HG03175 (cell line): ENCODE measurements at regions not wholly inside any gene's neighbourhood (a gene's known extent, or its start where the extent isn't known, plus 50 kb on each side); places are given as distances from the start of the nearest gene placed in this dataset.
"Not testable (repeated sequence)": the region's sequence is repeated elsewhere in the genome, so short reads cannot be mapped to it uniquely, and the experiment has no call there.

ENCODE experiments used
- ATAC-seq: cut with Tn5 transposase; IDR thresholded peaks from one replicate; pipeline ENCODE4 v1.9.1; 2021; ENCODE audit warnings: mild to moderate bottlenecking, moderate library complexity; ENCODE audit not compliant: unreplicated experiment

DNA sequence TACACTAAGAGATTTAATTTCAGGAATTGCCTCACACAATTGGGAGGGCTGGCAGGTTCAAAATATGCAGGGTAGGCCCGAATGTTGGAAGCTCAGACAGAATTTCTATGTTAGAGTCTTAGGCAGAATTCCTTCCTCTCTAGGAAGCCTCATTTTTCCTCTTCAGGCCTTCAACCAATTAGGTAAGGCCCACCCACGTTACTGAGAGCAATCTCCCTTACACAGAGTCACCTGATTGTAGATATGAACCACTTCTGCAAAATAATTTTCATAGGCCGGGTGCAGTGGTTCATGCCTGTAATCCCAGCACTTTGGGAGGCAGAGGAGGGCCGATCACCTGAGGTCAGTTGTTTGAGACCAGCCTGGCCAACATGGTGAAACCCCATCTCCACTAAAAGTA lies 50.2 kb upstream of the HIVEP1 start:
- ATAC-seq = no peak

DNA sequence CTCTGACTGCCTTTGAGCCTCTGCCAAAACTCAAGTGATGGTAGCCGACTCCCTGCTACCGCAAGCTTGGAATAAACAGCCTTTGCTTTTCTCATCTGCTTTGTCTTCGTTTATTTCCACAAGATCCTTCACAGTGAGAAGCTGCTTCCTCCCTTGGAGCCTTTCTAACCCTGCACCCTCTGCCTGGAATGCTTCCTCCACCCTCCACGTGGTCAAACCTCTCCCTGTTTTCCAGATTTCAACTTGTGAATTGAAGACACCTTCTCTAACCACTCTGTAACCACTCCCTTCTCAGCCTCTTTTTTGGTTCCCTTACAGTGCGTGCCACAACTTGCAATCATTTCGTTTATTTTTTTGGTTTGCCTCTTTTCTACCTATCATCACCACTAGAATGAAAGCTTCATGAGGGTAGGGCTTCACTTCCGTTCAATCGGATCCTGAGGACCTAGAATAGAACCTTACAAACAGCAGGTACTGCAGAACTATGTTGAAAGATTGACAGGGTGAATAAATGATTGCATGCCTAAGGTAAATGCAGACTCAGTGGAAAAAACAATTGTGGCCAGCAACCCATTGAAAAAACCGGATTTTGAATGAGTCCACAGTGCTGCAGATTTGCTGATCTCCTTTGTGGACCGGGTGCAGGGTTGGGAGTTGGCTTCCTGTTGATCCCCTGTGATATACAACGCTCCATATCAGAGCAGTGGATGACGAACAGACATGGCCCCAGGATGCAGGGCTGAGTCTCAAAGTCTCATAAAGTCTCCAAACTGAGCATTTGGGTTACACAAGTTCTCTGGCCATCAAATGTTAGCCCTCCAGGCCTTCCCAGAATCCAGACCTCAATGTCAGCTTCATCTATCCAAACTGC lies 51.0 kb upstream of the HIVEP1 start:
- no peak for ATAC-seq

DNA sequence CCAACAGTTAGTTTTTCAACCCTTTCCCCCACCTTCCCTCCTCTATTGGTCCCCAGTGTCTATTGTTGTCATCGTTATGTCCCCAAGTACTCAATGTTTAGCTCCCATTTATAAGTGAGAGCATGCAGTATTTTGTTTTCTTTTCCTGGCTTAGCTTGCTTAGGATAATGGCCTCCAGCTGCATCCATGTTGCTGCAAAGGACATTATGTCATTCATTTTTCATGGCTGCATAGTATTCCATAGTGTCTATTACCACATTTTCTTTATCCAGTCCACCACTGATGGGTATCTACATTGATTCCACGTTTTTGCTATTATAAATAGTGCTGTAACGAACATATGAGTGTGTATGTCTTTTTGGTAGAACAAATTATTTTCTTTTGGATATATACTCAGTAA lies 55.3 kb upstream of the HIVEP1 start:
- no peak for ATAC-seq

DNA sequence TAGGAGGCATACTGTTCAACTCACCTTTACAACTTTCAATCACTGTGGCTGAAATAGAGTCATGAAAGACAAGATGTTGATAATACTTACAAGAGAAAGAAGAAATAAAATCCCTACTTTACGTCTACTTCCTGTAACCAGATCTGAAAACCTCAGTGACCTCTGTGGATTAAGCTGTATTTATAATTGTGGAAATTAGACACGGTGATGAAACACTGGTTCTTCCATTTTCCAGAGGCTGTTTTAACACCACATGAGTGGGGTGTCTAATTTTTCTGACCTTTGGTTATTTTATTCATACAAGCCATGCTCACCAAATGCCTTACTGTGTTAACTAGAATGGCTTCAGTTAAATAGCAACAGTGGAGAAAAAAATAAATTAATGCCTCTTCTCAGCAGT lies 58.5 kb upstream of the HIVEP1 start:
- no peak for ATAC-seq

DNA sequence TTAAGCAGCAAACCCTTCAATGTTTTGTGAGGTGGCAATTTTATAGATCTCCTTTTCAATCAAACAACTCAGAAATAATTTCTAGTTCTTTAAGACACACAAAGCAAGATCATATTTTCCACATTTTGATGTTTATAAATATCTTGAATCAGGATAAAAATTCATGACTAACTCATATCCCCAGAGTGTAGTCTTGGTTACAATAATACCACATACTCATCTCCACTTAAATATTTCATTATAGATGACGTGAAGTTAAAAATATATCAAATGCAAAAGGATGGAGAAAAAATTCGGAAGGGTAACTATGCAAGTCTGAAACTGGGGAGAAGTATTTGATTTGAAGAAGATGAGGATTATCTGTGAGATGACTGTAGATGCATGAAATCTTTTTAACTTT lies 59.8 kb upstream of the HIVEP1 start:
- no peak for ATAC-seq

DNA sequence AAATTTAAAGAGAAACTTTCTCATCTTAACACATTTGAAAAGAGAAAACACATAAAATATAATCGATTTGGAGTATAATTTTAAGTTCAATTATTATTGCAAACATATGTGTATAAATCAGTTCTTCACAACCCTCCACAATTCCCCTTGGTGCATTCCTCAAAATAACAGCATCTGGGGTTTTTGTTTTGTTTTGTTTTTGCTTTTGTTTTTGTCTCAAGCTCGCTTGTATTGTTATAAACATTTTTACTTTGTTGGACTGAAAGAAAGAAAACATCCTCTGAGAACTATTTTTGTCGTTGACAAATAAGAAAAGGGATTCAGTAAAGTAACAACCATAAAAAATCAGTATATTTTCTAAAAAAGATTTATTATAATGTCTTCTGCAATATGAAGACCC lies 60.2 kb upstream of the HIVEP1 start:
- ATAC-seq = no peak

DNA sequence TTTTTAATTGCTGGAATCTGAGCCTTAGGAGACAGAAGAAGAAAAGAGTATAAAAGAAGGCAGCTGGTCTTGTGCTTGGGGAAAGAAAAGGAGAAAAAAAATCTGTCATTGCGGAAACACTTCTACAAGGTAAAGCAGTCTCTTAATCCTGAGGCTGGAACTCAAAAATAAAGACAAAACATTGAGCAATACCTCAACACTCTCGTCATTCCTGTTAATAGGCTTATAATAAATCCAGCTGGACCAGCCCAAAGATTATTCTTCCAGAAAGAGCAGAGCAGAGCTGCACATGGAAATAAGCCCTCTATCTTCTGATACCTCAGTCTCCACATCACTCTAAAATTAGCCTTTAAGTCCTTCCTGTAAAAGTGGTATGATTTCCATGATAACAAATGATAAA lies 62.0 kb upstream of the HIVEP1 start:
- ATAC-seq = no peak

DNA sequence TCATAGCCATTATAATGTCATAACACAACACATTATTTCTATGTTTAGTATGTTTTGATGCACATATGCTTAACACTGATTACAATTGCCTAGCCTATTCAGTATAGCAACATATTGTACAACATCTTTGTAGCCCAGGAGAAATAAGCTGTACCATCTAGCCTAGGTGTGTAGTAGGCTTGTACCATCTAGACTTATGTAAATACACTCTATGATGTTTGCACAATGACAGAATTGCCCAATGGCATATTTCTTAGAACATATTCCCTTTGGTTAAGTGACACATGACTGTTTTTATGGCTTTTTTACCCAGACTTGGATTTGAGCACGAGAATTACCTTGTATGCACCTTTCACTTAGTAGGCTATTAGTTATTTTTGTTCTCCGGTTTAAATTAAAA lies 64.5 kb upstream of the HIVEP1 start:
- ATAC-seq = no peak

DNA sequence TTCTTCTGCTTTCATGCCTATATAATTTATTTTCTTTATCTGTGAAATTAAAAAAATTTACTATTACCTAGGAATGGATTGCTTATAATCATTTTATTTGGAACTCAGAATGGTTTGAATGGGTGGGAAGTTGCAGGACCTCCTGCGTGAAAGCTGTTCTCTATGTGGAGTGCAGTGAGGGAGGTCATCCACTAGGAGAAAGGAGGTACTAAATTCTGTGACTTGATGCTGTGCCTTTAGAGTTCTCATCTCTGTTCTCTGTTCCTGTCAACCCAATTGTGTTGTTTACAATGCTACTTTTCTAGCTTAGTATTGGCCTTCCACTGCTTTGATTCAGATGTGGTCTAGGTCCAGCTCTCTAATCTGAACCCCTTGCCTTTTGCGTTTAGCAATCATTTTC lies 65.0 kb upstream of the HIVEP1 start:
- ATAC-seq = no peak

DNA sequence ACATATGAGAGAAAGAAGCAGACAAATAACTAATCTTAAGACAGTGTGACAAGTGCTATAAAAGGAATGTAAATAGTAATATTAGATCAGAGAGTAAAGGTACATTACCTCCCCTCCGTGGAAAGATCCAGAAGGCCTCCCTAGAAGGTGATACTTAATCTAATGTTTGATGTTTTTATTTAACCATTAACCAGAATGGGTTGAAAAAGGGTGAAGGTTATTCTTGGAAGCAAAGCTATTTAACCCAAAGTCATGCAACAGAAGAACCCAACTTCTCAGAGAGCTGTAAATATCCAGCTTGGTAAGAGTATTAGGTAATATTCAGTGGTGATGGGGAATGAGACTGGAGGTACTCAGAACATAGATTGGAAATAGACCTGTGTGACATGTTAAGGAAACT lies 68.0 kb upstream of the HIVEP1 start:
- no peak for ATAC-seq

DNA sequence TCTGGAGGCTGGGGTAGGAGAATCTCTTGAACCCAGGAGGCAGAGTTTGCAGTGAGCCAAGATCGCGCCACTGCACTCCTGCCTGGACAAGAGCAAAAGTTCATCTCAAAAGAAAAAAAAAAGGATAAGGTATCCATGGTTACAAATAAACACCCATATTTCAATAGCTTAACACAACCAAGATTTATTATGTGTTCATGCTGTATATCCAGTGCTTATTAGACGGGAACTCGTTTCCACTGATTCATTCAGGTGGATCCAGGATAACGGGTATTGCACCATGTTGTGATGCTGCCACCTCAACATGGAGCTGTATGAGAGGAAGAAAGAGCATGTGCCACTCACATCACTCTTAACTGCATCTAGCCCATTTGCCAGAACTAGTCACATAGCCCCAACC lies 69.1 kb upstream of the HIVEP1 start:
- ATAC-seq = no peak

DNA sequence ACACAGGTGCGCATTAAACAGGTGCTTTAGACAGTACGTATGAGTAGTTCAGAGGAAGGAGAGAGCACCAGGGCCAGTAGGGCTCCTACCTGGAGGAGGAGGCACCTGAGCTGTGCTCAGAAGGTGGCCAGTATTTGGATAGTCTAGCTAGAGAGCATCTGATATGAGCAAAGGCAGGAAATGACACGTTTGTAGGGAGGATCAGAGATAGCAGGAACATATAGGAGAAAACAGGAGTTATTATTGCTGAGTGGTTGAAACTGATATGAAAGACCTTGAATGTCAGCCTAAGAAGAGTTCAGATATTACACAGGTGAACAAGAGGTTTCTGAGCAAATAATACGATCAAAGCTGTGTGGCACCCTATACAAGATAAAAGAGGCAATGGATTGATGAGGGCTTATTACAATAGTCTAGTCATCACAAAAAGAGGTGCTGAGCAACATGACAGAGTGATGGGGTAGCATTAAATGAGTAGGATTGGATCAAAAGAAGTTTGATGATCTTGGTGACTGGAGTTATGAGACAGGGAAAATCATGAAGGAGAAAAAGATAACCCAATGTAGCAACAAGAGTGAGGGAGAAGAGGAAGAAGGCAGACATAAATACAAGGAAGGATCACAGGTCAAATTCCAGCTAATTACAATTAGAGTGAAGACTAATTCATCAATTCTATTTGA lies 69.8 kb upstream of the HIVEP1 start:
- ATAC-seq = no peak

DNA sequence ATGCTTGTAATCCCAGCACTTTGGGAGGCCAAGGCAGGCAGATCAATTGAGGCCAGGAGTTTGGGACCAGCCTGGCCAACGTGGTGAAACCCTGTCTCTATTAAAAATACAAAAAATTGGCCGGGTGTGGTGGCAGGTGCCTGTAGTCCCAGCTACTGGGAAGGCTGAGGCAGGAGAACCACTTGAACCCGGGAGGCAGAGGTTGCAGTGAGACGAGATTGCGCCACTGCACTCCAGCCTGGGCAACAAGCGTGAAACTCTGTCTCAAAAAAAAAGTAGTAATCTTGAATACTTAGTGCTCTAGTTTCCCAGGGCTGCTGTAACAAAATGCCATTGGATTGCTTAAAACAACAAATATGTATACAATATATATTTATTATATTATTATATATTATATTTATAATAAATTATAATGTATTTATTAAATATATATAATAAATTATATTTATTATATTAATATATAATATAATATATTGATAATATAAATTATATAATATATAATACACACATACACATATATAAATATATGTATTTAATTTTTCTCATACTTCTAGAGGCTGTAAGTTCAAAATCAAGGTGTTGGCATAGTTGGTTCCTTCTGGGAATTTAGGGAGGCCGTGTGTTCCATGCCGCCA lies 71.5 kb upstream of the HIVEP1 start:
- ATAC-seq = not testable (repeated sequence)

DNA sequence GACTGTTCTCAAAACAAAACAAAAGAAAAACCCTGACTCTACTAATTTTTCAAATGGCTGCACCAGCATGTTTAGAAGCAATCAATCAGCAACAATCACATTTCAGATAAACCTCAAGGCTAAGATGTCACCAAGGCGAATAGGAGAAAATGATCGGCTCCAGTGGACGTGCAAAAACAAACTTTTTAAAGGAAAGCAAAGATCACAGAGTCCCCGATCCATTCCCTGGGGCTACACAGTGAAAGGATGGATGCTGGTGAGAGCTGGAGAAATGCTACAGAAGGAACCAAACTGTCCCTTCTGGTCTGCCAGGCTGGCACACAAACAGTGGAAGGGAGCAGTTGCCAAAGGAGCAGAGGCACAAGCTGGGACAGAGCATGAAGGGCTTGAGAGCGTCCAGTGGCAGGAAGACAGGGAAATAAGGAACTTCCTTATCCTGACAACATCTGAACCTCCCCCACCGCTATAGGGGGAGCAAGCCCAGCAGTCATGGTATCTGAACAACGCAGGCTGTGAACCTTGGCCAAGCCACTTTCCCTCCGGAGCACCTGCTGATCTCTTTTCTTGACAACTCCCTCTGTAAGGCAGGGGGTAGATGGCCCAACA lies 73.7 kb upstream of the HIVEP1 start:
- no peak for ATAC-seq

DNA sequence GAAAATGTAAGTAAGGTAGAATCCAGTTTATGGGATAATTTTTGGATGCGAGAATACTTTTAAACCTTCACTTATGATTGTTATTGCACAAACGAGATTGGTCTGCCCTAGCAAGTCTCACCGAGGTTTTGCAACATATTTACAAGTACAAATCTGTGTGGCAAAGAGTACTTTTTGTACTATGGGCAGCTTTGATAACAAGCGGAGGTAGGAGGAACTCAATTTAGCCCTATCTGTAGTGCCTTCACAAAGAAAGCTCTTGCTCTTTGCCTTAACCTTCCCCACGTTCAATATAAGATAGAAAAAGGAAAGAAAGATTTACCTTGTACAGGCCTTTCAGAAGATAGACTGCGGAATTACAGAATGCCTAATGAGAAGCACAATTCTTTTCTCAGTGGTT lies 77.5 kb upstream of the HIVEP1 start:
- no peak for ATAC-seq

DNA sequence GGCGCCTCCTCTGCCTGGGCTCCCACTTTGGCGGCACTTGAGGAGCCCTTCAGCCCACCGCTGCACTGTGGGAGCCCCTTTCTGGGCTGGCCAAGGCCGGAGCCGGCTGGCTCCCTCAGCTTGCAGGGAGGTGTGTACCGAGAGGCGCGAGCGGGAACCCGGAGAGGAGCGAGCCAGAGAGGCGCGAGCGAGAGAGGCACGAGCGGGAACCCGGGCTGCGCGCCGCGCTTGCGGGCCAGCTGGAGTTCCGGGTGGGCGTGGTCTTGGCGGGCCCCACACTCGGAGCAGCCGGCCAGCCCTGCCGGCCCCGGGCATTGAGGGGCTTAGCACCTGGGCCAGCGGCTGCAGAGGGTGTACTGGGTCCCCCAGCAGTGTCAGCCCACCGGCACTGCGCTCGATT lies 79.2 kb upstream of the HIVEP1 start:
- ATAC-seq = not testable (repeated sequence)

DNA sequence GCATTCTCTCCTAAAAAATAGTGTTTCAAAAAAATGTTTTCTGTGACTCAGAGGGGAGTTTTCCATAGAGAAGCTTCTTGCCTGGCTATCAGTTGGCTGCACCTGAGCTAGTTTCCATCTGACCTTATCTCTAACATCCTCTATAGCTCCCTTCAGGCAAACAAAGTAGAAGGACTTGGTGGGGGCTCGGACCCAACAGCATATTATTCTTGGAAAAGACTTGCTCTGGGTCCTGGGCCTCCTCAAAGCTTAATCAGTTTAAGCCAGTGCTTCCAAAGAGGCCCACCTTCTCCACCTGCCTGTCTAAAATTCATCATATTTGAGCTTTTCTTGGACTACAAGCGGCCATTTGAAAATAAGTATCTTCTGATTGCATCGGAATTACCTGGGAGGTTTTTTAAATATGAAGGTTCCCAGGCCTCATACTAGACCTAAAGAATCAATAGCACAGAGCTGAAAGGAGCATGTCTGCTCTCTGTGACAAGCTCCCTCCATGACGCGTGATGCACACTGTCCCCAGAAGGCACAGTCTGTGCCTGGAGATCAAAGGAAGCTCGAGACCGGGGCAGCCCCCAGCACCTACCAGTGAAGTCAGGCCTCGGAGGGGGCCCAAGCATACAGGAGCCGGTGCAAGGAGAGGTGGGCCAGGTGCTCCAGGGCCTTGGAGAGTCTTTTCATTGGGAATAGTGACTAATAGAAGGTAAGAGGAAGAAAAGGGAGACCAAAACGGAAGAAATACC lies 80.6 kb upstream of the HIVEP1 start:
- ATAC-seq = no peak

DNA sequence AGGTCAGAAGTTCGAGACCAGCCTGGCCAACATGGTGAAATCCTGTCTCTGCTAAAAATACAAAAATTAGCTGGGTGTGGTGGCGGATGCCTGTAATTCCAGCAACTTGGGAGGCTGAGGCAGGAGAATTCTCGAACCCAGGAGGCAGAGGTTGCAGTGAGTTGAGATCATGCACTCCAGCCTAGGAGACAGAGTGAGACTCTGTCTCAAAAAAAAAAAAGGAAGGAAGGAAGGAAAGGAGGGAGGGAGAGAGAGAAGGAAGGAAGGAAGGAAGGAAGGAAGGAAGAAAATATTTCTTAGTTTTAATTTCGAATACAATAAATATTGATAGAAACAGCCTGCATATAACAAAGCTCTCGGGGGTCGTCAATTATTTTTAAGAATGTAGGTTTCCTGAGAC lies 81.3 kb upstream of the HIVEP1 start:
- not testable (repeated sequence) for ATAC-seq

DNA sequence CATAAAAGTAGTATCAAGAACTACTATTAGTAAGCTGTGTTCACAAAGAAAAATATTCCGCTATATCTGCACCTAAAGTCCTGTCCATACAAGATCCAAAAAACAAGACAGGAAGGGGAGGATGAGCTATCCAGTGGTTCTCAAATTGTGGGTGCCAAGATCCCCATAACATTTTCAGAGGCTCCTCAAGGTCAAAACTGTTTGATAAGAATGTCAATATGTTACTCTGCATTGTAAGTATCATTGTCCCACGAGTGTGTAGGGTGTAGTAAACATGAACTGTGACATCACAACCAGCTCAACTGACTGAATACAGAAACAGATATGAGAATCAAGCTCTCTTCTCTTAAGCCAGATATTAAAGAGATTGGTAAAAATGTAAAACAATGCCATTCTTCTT lies 81.9 kb upstream of the HIVEP1 start:
- no peak for ATAC-seq

DNA sequence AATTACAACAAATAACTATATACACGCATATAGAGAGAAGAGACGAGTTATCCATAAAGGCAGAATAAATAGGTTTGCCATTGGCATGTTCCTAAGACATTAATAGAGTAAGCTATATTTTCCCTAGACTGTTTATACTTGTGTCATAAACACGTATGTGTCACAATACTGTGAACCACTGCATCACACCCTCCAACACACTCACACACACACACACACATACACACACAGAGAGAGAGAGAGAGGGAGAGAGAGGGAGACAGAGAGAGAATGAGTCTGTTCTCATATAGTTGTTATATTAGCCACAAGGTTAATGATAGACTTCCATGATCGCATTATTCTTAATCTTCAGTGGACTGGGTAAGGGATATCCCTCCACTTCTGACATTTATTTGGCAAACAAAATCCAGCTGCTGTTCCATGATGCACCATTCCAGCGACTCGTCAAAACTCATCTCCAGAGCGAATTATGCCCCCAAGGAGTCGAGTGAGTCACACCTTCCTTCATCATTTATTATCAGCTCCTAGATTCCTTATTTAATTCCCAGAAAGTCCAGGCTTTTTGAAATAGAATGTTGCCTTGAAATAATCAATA lies 82.8 kb upstream of the HIVEP1 start:
- ATAC-seq = no peak
